WERI-Rb-1 (cell line): ENCODE measurements at regions not wholly inside any gene's neighbourhood (a gene's known extent, or its start where the extent isn't known, plus 50 kb on each side); places are given as distances from the start of the nearest gene placed in this dataset.

Source experiments
- DNase-seq: peaks from one replicate; pipeline ENCODE4 v3.0.0-alpha.2; 2020
- H3K27ac ChIP-seq: fragments of 250-450 bp; sonication (Bioruptor Pico); 2 replicates; pipeline ENCODE4 v1.5.1; 2020; ENCODE audit warnings: mild to moderate bottlenecking, moderate library complexity
- H3K27me3 ChIP-seq: fragments of 250-450 bp; sonication (Bioruptor Pico); 2 replicates; pipeline ENCODE4 v1.5.1; 2021; ENCODE audit warnings: mild to moderate bottlenecking, low read depth, moderate library complexity; ENCODE audit not compliant: insufficient read depth, severe bottlenecking
- H3K36me3 ChIP-seq: fragments of 250-450 bp; sonication (Bioruptor Pico); 2 replicates; pipeline ENCODE4 v1.5.1; 2020; ENCODE audit warnings: mild to moderate bottlenecking, moderate library complexity
- H3K4me3 ChIP-seq: 2 replicates; pipeline ENCODE4 v1.5.1; 2011; ENCODE audit warnings: low read depth, mild to moderate bottlenecking, control low read depth, low read length
- H3K9me3 ChIP-seq: fragments of 250-450 bp; sonication (Bioruptor Pico); 2 replicates; pipeline ENCODE4 v1.5.1; 2021; ENCODE audit warnings: mild to moderate bottlenecking, moderate library complexity; ENCODE audit not compliant: severe bottlenecking
- CTCF ChIP-seq: IDR thresholded peaks from 2 replicates; pipeline ENCODE4 v1.5.1; 2011; ENCODE audit warnings: low read depth, mild to moderate bottlenecking, control low read depth, inconsistent platforms, low read length

- H3K36me3 ChIP-seq: no peaks in the 10 kb centered on the region
- no peak overlapping the region for H3K4me3 ChIP-seq
- no peak for TF ChIP-seq CTCF
- no peak for DNase-seq
- no peaks in the 10 kb centered on the region for H3K27me3 ChIP-seq
- H3K9me3 ChIP-seq: no peaks in the 10 kb centered on the region
- no peak overlapping the region for H3K27ac ChIP-seq
Observed at GRCh38 chr19:28264556-28264955, 948.4 kb downstream of the UQCRFS1 start.

DNA sequence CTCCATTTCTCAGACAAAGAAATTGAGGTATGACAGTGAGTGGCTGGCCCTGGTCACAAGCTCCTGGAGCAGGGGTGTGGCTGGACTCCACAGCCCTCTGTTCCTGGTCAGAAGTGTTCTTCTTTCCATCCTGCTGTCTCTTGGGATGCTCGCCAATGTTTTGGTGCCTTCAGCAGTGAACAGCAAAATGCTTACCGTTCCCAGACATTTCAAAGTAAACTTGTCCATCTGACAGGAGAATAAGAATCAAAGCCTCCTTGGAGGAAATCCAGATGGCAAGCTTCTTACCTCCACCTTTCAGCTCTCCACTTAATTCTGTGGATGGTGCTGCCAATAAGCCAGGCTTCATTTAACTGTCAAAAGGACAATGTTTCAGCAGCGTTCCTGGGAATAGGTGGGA lies 954.1 kb downstream of the UQCRFS1 start:
- no peak for DNase-seq
- Histone ChIP-seq H3K4me3 (no peak overlapping the region), H3K36me3 (no peaks in the 10 kb centered on the region), H3K9me3 (no peaks in the 10 kb centered on the region), H3K27me3 (no peaks in the 10 kb centered on the region), H3K27ac (no peak overlapping the region)
- TF ChIP-seq CTCF: no peak

- no peak overlapping the region for H3K27ac ChIP-seq
- H3K4me3 ChIP-seq: no peak overlapping the region
- no peaks in the 10 kb centered on the region for H3K9me3 ChIP-seq
- no peaks in the 10 kb centered on the region for H3K36me3 ChIP-seq
- TF ChIP-seq CTCF: no peak
- DNase-seq: no peak
- no peaks in the 10 kb centered on the region for H3K27me3 ChIP-seq
Observed at GRCh38 chr19:28257396-28257795, 955.6 kb downstream of the UQCRFS1 start.

GRCh38 chr19:28247243-28247642 lies 965.7 kb downstream of the UQCRFS1 start:
- H3K4me3 ChIP-seq: no peak overlapping the region
- no peak for TF ChIP-seq CTCF
- no peak overlapping the region for H3K27ac ChIP-seq

DNA sequence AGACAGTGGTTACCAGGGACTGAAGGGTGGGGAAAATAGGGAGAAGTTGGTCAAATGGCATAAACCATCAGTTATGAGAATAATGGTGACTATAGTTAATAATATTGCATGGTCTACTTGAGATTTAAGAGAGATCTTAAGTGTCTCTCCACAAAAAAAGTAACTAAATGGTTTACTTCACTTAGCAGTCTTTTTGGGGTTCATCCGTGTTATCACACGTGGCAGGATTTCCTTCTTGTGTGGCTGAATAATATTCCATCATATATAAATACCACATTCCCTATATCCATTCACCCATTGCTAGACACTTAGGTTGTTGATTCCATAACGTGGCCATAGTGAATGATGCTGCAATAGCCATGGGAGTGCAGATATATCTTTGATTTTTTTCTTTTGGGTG lies 967.0 kb downstream of the UQCRFS1 start:
- Histone ChIP-seq H3K9me3 (peaks cover 4% of the 10 kb centered on the region), H3K27ac (no peak overlapping the region), H3K4me3 (no peak overlapping the region), H3K36me3 (no peaks in the 10 kb centered on the region), H3K27me3 (no peaks in the 10 kb centered on the region)
- no peak for DNase-seq
- no peak for TF ChIP-seq CTCF

More at GRCh38 chr19:28247243-28247642, 965.7 kb downstream of the UQCRFS1 start:
- H3K27me3 ChIP-seq: no peaks in the 10 kb centered on the region
- H3K36me3 ChIP-seq: no peaks in the 10 kb centered on the region
- H3K9me3 ChIP-seq: peaks cover 4% of the 10 kb centered on the region
- no peak for DNase-seq

DNA sequence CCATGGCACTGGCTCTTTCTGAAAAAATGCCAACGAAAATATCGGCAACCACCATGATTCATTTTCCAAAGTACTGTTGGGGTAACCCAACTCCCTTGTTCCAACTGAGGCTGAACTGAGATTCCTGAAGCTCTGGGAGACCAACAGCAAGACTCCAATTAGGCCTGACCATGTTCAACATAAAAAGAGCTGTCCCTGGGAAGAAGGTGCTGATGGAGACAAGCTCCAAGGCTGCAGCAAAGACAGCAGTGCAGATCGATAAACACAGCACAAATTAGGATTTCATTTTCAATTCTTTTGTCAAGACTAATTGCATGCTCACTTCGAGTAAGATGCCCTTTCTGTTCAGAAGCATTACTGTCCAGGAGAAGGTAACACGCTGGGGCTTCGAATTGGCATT lies 968.0 kb downstream of the UQCRFS1 start:
- DNase-seq: no peak
- Histone ChIP-seq H3K9me3 (peaks cover 4% of the 10 kb centered on the region), H3K27ac (no peak overlapping the region), H3K4me3 (no peak overlapping the region), H3K27me3 (no peaks in the 10 kb centered on the region), H3K36me3 (no peaks in the 10 kb centered on the region)
- no peak for TF ChIP-seq CTCF
